Endodermal cell (in vitro differentiated cells): ENCODE measurements at regions not wholly inside any gene's neighbourhood (a gene's known extent, or its start where the extent isn't known, plus 50 kb on each side); places are given as distances from the start of the nearest gene placed in this dataset.

Experiments
- DNase-seq: peaks from one replicate; pipeline ENCODE4 v3.0.0-alpha.2; 2017
- H3K27ac ChIP-seq: 2 replicates; pipeline ENCODE4 v1.5.1; 2013; ENCODE audit warnings: mild to moderate bottlenecking, low read depth, low read length, moderate library complexity
- H3K27me3 ChIP-seq: 2 replicates; pipeline ENCODE4 v1.6.1; 2013; ENCODE audit warnings: mild to moderate bottlenecking, low read length, moderate library complexity; ENCODE audit not compliant: insufficient read depth, control insufficient read depth, poor library complexity, severe bottlenecking
- H3K36me3 ChIP-seq: 2 replicates; pipeline ENCODE4 v1.7.0; 2013; ENCODE audit warnings: mild to moderate bottlenecking, low read length, moderate library complexity; ENCODE audit not compliant: control insufficient read depth, insufficient read depth
- H3K4me1 ChIP-seq: one replicate; pipeline ENCODE4 v1.7.0; 2013; ENCODE audit warnings: low read length; ENCODE audit not compliant: control insufficient read depth, insufficient read depth
- H3K4me3 ChIP-seq: 2 replicates; pipeline ENCODE4 v1.5.1; 2013; ENCODE audit warnings: mild to moderate bottlenecking, low read length, moderate library complexity
- H3K9ac ChIP-seq: 2 replicates; pipeline ENCODE4 v1.6.1; 2013; ENCODE audit warnings: mild to moderate bottlenecking, low read length, moderate library complexity; ENCODE audit not compliant: poor library complexity, severe bottlenecking; ENCODE audit errors: extremely low read depth
- H3K9me3 ChIP-seq: 2 replicates; pipeline ENCODE4 v1.6.1; 2013; ENCODE audit warnings: mild to moderate bottlenecking, low read length, moderate library complexity; ENCODE audit not compliant: control insufficient read depth
- H3K27ac Mint-ChIP-seq: 2 replicates; pipeline ENCODE4 v1.8.0; 2020; ENCODE audit warnings: mixed read lengths
- H3K27me3 Mint-ChIP-seq: 2 replicates; pipeline ENCODE4 v1.8.0; 2021; ENCODE audit warnings: mild to moderate bottlenecking, mixed read lengths; ENCODE audit not compliant: insufficient read depth
- H3K36me3 Mint-ChIP-seq: 2 replicates; pipeline ENCODE4 v1.8.0; 2020; ENCODE audit warnings: low read depth, mixed read lengths
- H3K4me1 Mint-ChIP-seq: 2 replicates; pipeline ENCODE4 v1.8.0; 2020; ENCODE audit warnings: mixed read lengths
- H3K4me3 Mint-ChIP-seq: 2 replicates; pipeline ENCODE4 v1.8.0; 2020; ENCODE audit warnings: mild to moderate bottlenecking, moderate library complexity, mixed read lengths
- H3K9me3 Mint-ChIP-seq: 2 replicates; pipeline ENCODE4 v1.8.0; 2020; ENCODE audit warnings: mild to moderate bottlenecking, mixed read lengths
- WGBS, 2 experiments: methylation state at CpG; one replicate each; pipeline versions ENCODE4 v1.1.5 to v1.1.7; 2013; ENCODE audit warnings: missing lambda C conversion rate in 2 of 2, mixed read lengths in 1 of 2; ENCODE audit not compliant: insufficient coverage in 1 of 2, insufficient read length in 1 of 2; 5-methylcytosine and 5-hydroxymethylcytosine counted together
- TF ChIP-seq, protein P1 (sequence below): fragments of 200-600 bp; sonication (generic); conservative IDR thresholded peaks from 2 replicates; pipeline ENCODE4 v1.5.0; 2021; ENCODE audit warnings: antibody characterized with exemption, mild to moderate bottlenecking

DNA sequence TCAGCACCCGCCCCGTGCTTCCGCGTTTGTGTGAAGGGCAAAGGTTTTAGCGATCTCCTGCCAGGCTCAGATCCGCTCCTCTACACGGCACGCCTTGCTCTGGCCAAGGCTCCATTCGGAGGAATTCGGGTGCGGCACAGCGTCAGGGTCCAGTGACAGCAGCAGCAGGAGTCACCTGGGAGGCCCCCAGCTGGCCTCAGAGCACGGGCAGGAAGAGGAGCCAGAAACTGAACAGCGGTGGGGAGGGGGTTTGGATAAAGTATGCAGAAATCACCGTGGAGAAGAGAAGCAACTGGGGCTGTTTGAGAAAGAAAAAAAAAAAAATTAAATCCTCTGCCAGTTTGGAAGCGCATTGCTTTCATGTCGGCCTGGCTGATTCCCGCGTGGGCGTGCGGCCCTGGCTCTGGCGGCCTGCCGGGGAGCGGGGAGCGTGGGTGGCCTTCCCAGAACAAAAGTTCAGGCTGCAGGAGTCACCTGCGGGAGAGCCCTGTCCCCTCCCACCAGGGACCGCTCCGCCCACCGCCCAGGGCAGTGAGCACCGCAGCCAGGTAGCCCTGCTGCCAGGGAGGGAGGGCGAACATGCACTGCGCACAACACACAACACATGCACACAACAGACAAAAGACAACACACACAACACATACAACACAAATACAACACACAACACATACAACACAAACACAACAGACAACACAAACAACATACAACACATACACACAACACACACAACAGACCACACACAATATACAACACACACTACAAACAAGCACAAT lies 107.6 kb downstream of the ETS2 start:
- Histone ChIP-seq H3K4me1 (peaks cover 22% of the 10 kb centered on the region), H3K9ac (no peak overlapping the region), H3K4me3 (no peak overlapping the region), H3K27ac (no peak overlapping the region), H3K27me3 (no peaks in the 10 kb centered on the region), H3K9me3 (no peaks in the 10 kb centered on the region), H3K36me3 (no peaks in the 10 kb centered on the region)
- TF ChIP-seq, protein P1, sequence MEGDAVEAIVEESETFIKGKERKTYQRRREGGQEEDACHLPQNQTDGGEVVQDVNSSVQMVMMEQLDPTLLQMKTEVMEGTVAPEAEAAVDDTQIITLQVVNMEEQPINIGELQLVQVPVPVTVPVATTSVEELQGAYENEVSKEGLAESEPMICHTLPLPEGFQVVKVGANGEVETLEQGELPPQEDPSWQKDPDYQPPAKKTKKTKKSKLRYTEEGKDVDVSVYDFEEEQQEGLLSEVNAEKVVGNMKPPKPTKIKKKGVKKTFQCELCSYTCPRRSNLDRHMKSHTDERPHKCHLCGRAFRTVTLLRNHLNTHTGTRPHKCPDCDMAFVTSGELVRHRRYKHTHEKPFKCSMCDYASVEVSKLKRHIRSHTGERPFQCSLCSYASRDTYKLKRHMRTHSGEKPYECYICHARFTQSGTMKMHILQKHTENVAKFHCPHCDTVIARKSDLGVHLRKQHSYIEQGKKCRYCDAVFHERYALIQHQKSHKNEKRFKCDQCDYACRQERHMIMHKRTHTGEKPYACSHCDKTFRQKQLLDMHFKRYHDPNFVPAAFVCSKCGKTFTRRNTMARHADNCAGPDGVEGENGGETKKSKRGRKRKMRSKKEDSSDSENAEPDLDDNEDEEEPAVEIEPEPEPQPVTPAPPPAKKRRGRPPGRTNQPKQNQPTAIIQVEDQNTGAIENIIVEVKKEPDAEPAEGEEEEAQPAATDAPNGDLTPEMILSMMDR: no peak
- Mint-ChIP-seq H3K27ac (peak overlapping the region; percentile 73), H3K36me3 (no peaks in the 10 kb centered on the region), H3K27me3 (peaks cover 20% of the 10 kb centered on the region), H3K4me3 (no peak overlapping the region), H3K9me3 (no peaks in the 10 kb centered on the region), H3K4me1 (peaks cover 53% of the 10 kb centered on the region)
- DNase-seq: peak; percentile 88
- WGBS, 2 experiments: 6 to 20% methylated on average over 12 to 32 of the region's 32 CpGs

DNA sequence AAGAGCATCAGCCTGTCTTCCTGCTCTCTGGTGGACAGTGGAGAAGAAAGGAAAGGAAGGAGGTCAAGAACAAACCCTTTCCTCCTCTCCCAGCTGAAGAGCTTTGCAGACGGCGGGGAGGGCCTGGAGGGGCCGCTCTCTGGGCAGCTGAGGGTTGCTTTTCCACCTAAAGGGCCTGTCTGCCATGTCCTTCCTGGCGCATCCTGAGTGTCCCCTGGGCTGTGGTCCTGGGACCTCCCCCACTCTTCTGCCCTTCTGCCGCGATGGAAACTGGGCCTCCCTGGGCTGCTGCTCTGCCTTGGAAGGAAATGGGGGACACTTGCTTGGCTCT lies 107.0 kb downstream of the ETS2 start:
- Mint-ChIP-seq H3K27me3 (peaks cover 20% of the 10 kb centered on the region), H3K4me1 (peaks cover 53% of the 10 kb centered on the region), H3K9me3 (no peaks in the 10 kb centered on the region), H3K4me3 (no peak overlapping the region), H3K36me3 (no peaks in the 10 kb centered on the region), H3K27ac (peak overlapping the region; percentile 73)
- no peaks in the 10 kb centered on the region for H3K9me3 ChIP-seq
- no peak for DNase-seq
- H3K36me3 ChIP-seq: no peaks in the 10 kb centered on the region
- no peak overlapping the region for H3K9ac ChIP-seq
- TF ChIP-seq, protein P1: no peak
- 59% methylated on average over 6 of the region's 6 CpGs; no CpG with 5 or more reads in 1 of the 2 experiments for WGBS, 2 experiments
- no peaks in the 10 kb centered on the region for H3K27me3 ChIP-seq
- peaks cover 17% of the 10 kb centered on the region for H3K4me1 ChIP-seq
- no peak overlapping the region for H3K4me3 ChIP-seq
- H3K27ac ChIP-seq: no peak overlapping the region

DNA sequence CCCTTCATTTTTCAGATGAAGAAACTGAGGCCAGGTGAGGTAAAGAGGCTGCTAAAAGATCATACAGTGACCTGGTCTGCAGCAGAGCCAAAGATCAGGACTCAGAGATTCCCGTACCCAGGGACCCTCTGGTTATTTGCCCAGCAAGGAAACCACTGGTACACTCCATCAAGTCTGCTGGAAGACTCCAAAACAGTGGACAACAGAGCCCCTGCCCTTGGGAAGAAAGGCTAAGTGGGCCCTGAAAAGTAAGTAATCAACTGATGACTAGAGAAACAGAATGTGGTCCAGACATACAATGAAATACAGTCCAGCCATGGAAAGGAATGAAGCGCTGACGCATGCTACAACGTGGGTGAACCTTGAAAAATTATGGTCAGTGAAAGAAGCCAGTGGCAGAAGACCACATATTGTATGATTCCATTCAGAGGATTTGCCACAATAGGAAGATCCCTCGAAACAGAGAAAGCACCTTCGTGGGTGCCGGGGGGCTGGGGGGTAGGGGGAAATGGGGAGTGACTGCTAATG lies 106.4 kb downstream of the ETS2 start:
- peaks cover 20% of the 10 kb centered on the region for H3K27me3 Mint-ChIP-seq
- H3K9me3 ChIP-seq: no peaks in the 10 kb centered on the region
- no peaks in the 10 kb centered on the region for H3K36me3 Mint-ChIP-seq
- H3K27ac ChIP-seq: no peak overlapping the region
- no peaks in the 10 kb centered on the region for H3K9me3 Mint-ChIP-seq
- DNase-seq: no peak
- H3K4me3 Mint-ChIP-seq: no peak overlapping the region
- TF ChIP-seq, protein P1: no peak
- whole genome bisulfite sequencing, 2 experiments: 92 to 95% methylated on average over 4 to 7 of the region's 7 CpGs
- no peak overlapping the region for H3K9ac ChIP-seq
- H3K27me3 ChIP-seq: no peaks in the 10 kb centered on the region
- peaks cover 56% of the 10 kb centered on the region for H3K4me1 Mint-ChIP-seq
- no peak overlapping the region for H3K27ac Mint-ChIP-seq
- peaks cover 17% of the 10 kb centered on the region for H3K4me1 ChIP-seq
- no peak overlapping the region for H3K4me3 ChIP-seq
- H3K36me3 ChIP-seq: no peaks in the 10 kb centered on the region
